Activated CD8-positive, alpha-beta T cell treated with anti-CD3 and anti-CD28 coated beads for 36 hours (primary cell): ENCODE measurements at regions not wholly inside any gene's neighbourhood (a gene's known extent, or its start where the extent isn't known, plus 50 kb on each side); places are given as distances from the start of the nearest gene placed in this dataset.

Experiments
- ATAC-seq: fragments of 200-7000 bp; cut with Tn5 transposase; one replicate; pipeline ENCODE4 v1.10.0; 2021; ENCODE audit warnings: mild to moderate bottlenecking, moderate library complexity
- CTCF ChIA-PET: fragments of 350-600 bp; sonication (Branson Sonifier 250); formaldehyde crosslinking; loops from one replicate; lab custom pipeline; 2021; ENCODE audit warnings: antibody characterized with exemption; lab: Charles Lee
- POLR2A ChIA-PET: fragments of 350-600 bp; sonication (Branson Sonifier 250); formaldehyde crosslinking; loops from one replicate; lab custom pipeline; 2021; ENCODE audit warnings: antibody characterized with exemption; lab: Charles Lee
- DNase-seq: peaks from one replicate; pipeline ENCODE4 v3.0.0-alpha.2; 2020
- H3K27ac Mint-ChIP-seq: one replicate; pipeline ENCODE4 v1.8.0; 2021; ENCODE audit warnings: mild to moderate bottlenecking, mixed read lengths
- H3K27me3 Mint-ChIP-seq: one replicate; pipeline ENCODE4 v1.8.0; 2021; ENCODE audit warnings: mixed read lengths
- H3K36me3 Mint-ChIP-seq: one replicate; pipeline ENCODE4 v1.8.0; 2021; ENCODE audit warnings: low read depth, mixed read lengths
- H3K4me1 Mint-ChIP-seq: one replicate; pipeline ENCODE4 v1.8.0; 2021; ENCODE audit warnings: low read depth, mixed read lengths
- H3K4me3 Mint-ChIP-seq: one replicate; pipeline ENCODE4 v1.8.0; 2021; ENCODE audit warnings: mild to moderate bottlenecking, moderate library complexity, mixed read lengths
- H3K9me3 Mint-ChIP-seq: one replicate; pipeline ENCODE4 v1.8.0; 2021; ENCODE audit warnings: mixed read lengths
- CTCF ChIP-seq: fragments of 200-600 bp; IDR thresholded peaks from one replicate; pipeline ENCODE4 v1.8.0; 2022; ENCODE audit warnings: antibody characterized with exemption, mild to moderate bottlenecking
- intact Hi-C: fragments of 100-400 bp; cut with micrococcal nuclease; formaldehyde crosslinking; loops from one replicate; pipeline ENCODE4 v1.10.0; 2022

GRCh38 chr3:76942101-76942500 lies 97.8 kb upstream of the ROBO2 start:
- Mint-ChIP-seq H3K36me3 (no peaks in the 10 kb centered on the region), H3K4me3 (no peak overlapping the region), H3K27me3 (no peaks in the 10 kb centered on the region), H3K9me3 (peaks cover 6% of the 10 kb centered on the region), H3K27ac (no peak overlapping the region), H3K4me1 (no peaks in the 10 kb centered on the region)
- intact Hi-C loops: no loop called here
- ChIA-PET POLR2A (interaction anchor here (0.6 kb wide), 1 partner anchor 64 kb away, joined by 3 read pairs; no protein-coding TSS in a partner anchor), CTCF (no interaction called here)
- TF ChIP-seq CTCF: no peak
- DNase-seq (no peak), ATAC-seq (no peak)

GRCh38 chr3:76943058-76943457 lies 96.8 kb upstream of the ROBO2 start:
- POLR2A ChIA-PET: no interaction called here
- CTCF ChIA-PET: no interaction called here
- intact Hi-C loops: no loop called here
- H3K27me3 Mint-ChIP-seq: no peaks in the 10 kb centered on the region
- no peak for TF ChIP-seq CTCF
- H3K36me3 Mint-ChIP-seq: no peaks in the 10 kb centered on the region
- DNase-seq (no peak), ATAC-seq (no peak)
- H3K4me3 Mint-ChIP-seq: no peak overlapping the region
- peaks cover 6% of the 10 kb centered on the region for H3K9me3 Mint-ChIP-seq
- no peaks in the 10 kb centered on the region for H3K4me1 Mint-ChIP-seq
- no peak overlapping the region for H3K27ac Mint-ChIP-seq

- peaks cover 6% of the 10 kb centered on the region for H3K9me3 Mint-ChIP-seq
- ChIA-PET CTCF (no interaction called here), POLR2A (no interaction called here)
- intact Hi-C loops: no loop called here
- no peaks in the 10 kb centered on the region for H3K36me3 Mint-ChIP-seq
- no peaks in the 10 kb centered on the region for H3K27me3 Mint-ChIP-seq
- no peak overlapping the region for H3K4me3 Mint-ChIP-seq
- no peak for ATAC-seq
- TF ChIP-seq CTCF: no peak
- no peak overlapping the region for H3K27ac Mint-ChIP-seq
- no peak for DNase-seq
- no peaks in the 10 kb centered on the region for H3K4me1 Mint-ChIP-seq
Observed at GRCh38 chr3:76943671-76944070, 96.2 kb upstream of the ROBO2 start.

GRCh38 chr3:76949033-76949432 lies 90.9 kb upstream of the ROBO2 start:
- no peaks in the 10 kb centered on the region for H3K27me3 Mint-ChIP-seq
- H3K4me3 Mint-ChIP-seq: no peak overlapping the region
- no peaks in the 10 kb centered on the region for H3K4me1 Mint-ChIP-seq
- H3K36me3 Mint-ChIP-seq: no peaks in the 10 kb centered on the region
- ATAC-seq: no peak
- ChIA-PET POLR2A (no interaction called here), CTCF (no interaction called here)
- no peak overlapping the region for H3K27ac Mint-ChIP-seq
- TF ChIP-seq CTCF: no peak
- intact Hi-C loops: no loop called here
- DNase-seq: no peak
- peaks cover 8% of the 10 kb centered on the region for H3K9me3 Mint-ChIP-seq

- DNase-seq (no peak), ATAC-seq (no peak)
- no peak overlapping the region for H3K4me3 Mint-ChIP-seq
- H3K27me3 Mint-ChIP-seq: no peaks in the 10 kb centered on the region
- no peaks in the 10 kb centered on the region for H3K4me1 Mint-ChIP-seq
- no peaks in the 10 kb centered on the region for H3K36me3 Mint-ChIP-seq
- peaks cover 8% of the 10 kb centered on the region for H3K9me3 Mint-ChIP-seq
- no peak overlapping the region for H3K27ac Mint-ChIP-seq
- no peak for TF ChIP-seq CTCF
- CTCF ChIA-PET: no interaction called here
- POLR2A ChIA-PET: no interaction called here
- intact Hi-C loops: no loop called here
Observed at GRCh38 chr3:76949462-76949861, 90.4 kb upstream of the ROBO2 start.
